NCI-H69 (cell line): ENCODE measurements at regions not wholly inside any gene's neighbourhood (a gene's known extent, or its start where the extent isn't known, plus 50 kb on each side); places are given as distances from the start of the nearest gene placed in this dataset.

Experiments used
- DNase-seq: peaks from one replicate; lab custom pipeline; 2025; lab: John Stamatoyannopoulos, UW

- DNase-seq, result no peak
Observed at GRCh38 chr10:24010436-24010970, 198.4 kb upstream of the KIAA1217 start.

GRCh38 chr10:24012249-24012803, 196.6 kb upstream of the KIAA1217 start:
- no peak for DNase-seq

GRCh38 chr10:24027107-24027506, 181.8 kb upstream of the KIAA1217 start:
- no peak for DNase-seq

- no peak for DNase-seq
Observed at GRCh38 chr10:24034571-24034970, 174.4 kb upstream of the KIAA1217 start.

GRCh38 chr10:24035761-24036160, 173.2 kb upstream of the KIAA1217 start:
- DNase-seq, result no peak

DNA sequence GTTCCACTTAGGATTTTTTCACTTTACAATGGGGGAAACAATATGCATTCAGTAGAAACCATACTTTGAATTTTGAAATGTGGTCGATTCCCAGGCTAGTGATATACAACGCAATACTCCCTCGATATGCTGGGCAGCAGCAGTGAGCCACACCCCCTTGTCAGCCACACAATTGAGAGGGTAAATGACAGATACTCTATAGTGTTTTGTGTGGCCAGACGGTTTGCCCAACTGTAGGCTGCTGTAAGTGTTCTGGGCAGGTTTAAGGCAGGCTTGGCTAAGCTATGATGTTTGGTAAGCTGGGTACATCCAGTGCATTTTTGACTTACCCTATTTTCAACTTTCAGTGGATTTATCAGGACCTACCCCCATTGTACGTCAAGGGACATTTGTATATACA, 169.6 kb upstream of the KIAA1217 start:
- DNase-seq, result no peak

GRCh38 chr10:24039897-24040296, 169.0 kb upstream of the KIAA1217 start:
- DNase-seq, result no peak

GRCh38 chr10:24041034-24041433, 167.9 kb upstream of the KIAA1217 start:
- no peak for DNase-seq

DNA sequence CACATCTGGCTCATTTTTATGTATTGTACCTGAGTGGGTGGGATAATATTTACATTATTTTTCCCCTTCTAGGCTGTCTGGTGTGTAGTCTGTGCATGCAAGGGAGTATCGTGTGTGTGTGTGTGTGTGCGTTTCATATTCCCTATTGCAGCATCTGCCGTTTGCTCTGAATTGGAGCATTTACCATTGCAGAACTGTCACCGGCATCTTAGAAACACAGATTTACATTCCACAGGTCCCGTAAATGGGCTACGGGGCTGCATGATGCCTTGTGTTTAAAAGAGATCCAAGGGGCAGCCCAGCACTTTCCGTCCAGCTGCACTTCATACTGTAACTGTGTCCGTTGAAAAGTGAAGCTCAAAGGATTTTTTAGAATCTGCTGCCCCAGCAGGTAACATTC, 167.1 kb upstream of the KIAA1217 start:
- no peak for DNase-seq

DNA sequence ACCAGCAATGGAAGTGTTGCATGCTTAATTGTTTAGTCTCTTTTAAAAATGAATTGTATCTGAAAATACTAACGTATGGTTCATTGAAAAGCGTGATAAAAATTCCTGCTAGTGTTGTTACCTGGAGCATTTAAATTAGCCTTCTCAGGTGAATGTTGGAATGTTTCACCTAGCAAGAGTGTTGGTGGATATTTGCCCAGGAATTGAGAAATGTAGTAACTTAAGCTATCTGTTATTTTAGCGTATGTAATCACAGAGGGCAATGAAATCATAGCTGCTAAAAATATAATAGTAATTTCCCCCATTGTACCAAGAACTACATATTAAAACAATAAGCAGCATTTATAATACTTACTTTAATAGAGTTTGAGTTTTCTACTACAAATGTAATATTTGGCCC, 166.1 kb upstream of the KIAA1217 start:
- no peak for DNase-seq

- DNase-seq, result no peak
Observed at GRCh38 chr10:24046060-24046459, 162.9 kb upstream of the KIAA1217 start.

GRCh38 chr10:24047176-24047575, 161.8 kb upstream of the KIAA1217 start:
- no peak for DNase-seq

- DNase-seq, result no peak
Observed at GRCh38 chr10:24054421-24054820, 154.5 kb upstream of the KIAA1217 start.

DNA sequence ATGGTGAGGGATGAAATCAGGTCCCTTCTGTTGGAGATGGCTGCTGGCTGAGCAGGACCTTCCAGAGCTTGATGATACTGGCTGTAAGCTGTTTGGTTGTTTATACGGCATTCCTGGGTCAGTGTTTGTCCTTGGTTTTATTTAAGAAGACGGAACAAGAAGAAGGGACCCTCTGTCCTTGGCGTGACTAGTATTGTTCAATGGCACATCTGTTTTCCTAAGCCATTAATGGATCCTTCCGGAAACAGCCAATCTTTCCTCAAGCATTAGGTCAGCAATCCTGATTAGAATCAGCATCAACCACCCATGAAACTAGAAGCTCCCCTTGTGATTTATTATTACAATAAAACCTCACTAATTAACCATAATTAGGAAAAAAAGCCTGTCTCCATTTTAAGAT, 128.7 kb upstream of the KIAA1217 start:
- DNase-seq, result no peak

DNA sequence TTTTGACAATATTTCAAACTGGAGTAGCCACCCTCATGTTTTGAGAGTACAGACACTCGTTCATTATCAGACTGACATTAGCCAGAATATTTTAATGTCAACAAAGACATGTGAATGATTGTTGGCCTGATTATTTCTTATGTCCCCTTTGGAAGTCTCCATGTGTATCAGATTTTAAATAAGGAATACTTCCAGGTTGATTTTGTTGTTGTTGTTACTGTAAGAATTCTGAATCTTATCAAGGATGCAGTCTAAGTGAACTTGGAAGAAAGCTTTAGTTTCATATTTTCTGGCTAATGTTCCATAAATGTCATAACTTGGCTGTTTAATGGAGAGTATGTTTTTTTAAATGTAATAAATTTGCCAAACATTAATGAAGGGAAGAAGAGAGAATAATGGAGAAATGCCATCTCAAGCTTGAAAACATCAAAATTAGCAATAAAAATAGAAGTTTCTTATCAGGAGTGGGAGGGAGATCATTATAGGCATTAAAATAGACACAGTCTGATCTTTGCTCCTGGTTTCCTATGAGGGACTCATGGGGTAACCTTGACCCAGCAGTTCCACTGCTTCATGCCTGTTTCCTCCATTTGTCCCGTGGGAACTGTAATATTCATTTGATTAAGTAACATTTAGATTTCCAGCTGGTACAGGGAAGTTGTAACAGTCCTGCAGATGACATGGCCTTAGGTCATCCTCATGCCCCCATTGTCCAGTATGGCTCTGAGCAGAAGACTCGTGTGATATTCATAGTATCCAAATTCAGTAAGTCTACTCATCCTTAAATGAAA, 122.4 kb upstream of the KIAA1217 start:
- DNase-seq, result no peak

GRCh38 chr10:24091256-24091655, 117.7 kb upstream of the KIAA1217 start:
- no peak for DNase-seq

- no peak for DNase-seq
Observed at GRCh38 chr10:24096281-24096680, 112.7 kb upstream of the KIAA1217 start.

- DNase-seq, result no peak
Observed at GRCh38 chr10:24097751-24098207, 111.2 kb upstream of the KIAA1217 start.

- DNase-seq, result no peak
Observed at GRCh38 chr10:24104895-24105294, 104.0 kb upstream of the KIAA1217 start.

- no peak for DNase-seq
Observed at GRCh38 chr10:24113901-24114300, 95.0 kb upstream of the KIAA1217 start.

DNA sequence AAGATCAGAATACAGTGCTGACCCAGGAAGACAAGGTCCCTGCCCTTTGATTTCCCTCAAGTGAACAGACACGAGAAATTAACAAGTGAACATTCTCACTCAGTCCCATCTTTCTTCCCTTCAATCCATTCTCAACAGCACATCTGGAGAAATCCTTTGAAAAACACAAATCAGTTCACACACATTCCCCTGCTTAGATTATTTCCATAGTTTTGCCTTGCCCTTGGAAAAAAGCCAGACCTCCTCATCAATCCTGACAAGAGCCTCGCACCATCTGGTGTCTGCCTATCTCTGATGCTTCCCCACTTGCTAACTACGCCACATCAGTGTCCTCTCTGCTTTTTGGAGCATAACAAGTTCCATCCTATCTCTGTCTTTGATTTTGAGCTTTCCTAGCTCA, 94.4 kb upstream of the KIAA1217 start:
- no peak for DNase-seq

DNA sequence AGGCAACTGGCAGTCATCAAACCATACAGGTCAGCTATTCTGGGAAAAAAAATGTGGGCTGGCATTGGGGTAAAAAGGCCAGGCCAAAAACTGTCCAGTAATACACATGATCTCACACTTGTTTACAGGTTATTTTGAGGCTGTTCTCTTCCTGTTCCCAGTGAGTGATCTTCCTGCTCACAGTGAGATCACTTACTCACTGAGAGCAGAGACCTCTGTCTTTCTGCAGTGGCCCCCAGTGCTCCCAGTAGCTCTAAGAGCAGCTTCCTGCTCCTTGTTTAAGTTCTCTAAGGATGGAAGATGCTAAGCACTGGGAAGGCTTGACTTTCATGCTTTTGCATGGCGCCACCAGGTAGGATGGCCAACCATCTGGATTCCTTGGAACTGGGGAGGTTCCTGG, 93.5 kb upstream of the KIAA1217 start:
- DNase-seq, result no peak

GRCh38 chr10:24118246-24118645, 90.7 kb upstream of the KIAA1217 start:
- no peak for DNase-seq

DNA sequence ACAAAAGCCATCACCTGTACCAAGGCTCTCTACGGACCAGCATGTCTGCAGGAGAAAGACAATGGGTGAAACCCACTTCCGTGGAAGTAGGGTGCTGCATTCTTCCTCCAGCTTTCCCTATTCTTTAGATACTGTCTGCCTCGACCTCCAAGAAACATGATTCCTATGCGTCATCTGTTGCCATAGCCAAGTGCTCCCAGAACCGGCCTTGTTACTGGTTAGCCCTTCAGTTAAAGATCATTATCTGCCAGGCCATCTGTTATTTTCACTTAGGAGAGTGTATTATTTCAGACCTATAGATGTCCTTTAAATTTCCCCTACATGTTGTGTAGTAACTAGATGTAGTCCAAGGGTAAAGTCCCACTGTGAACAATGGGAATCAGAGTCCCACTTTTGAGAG, 89.0 kb upstream of the KIAA1217 start:
- DNase-seq, result no peak
